ENCODE measurements at regions not wholly inside any gene's neighbourhood (a gene's known extent, or its start where the extent isn't known, plus 50 kb on each side); places are given as distances from the start of the nearest gene placed in this dataset.

- no peak overlapping the region for H3K4me3 ChIP-seq (ENCODE audit: low read depth, low read length)
- no peak for DNase-seq (ENCODE audit: low read depth)
- TF ChIP-seq, protein P1, sequence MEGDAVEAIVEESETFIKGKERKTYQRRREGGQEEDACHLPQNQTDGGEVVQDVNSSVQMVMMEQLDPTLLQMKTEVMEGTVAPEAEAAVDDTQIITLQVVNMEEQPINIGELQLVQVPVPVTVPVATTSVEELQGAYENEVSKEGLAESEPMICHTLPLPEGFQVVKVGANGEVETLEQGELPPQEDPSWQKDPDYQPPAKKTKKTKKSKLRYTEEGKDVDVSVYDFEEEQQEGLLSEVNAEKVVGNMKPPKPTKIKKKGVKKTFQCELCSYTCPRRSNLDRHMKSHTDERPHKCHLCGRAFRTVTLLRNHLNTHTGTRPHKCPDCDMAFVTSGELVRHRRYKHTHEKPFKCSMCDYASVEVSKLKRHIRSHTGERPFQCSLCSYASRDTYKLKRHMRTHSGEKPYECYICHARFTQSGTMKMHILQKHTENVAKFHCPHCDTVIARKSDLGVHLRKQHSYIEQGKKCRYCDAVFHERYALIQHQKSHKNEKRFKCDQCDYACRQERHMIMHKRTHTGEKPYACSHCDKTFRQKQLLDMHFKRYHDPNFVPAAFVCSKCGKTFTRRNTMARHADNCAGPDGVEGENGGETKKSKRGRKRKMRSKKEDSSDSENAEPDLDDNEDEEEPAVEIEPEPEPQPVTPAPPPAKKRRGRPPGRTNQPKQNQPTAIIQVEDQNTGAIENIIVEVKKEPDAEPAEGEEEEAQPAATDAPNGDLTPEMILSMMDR (IDR thresholded peaks at IDR 0.05; ENCODE audit: control insufficient read depth, extremely low read depth, insufficient read depth): no peak
Measured at GRCh38 chr6:92132957-92133356, 1286.4 kb downstream of the EPHA7 start.

DNA sequence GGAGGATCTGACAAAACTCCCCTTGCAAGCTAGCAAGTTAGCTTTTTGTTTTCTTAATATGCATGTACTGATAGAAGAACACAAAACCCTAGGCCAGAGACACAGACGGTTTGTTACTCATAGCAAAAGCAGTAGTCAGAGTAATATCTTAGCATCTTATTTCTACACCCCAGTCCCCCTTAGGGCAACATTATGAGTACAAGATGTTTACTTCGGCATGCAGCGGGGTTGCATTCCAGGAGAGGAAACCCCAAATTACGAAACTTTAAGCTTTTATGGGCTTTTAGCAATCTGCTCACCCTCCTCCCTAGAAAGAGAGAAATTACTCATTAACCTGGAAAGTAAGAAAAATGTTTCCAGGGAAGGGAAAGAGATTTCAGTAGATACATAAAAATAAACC lies 1286.9 kb downstream of the EPHA7 start:
- TF ChIP-seq, protein P1 (IDR thresholded peaks at IDR 0.05; ENCODE audit: control insufficient read depth, extremely low read depth, insufficient read depth): no peak
- no peak overlapping the region for H3K4me3 ChIP-seq (ENCODE audit: low read depth, low read length)
- DNase-seq (ENCODE audit: low read depth): no peak

- TF ChIP-seq, protein P1 (IDR thresholded peaks at IDR 0.05; ENCODE audit: control insufficient read depth, extremely low read depth, insufficient read depth): no peak
- H3K4me3 ChIP-seq (ENCODE audit: low read depth, low read length): no peak overlapping the region
- no peak for DNase-seq (ENCODE audit: low read depth)
Measured at GRCh38 chr6:92130944-92131343, 1288.4 kb downstream of the EPHA7 start.

DNA sequence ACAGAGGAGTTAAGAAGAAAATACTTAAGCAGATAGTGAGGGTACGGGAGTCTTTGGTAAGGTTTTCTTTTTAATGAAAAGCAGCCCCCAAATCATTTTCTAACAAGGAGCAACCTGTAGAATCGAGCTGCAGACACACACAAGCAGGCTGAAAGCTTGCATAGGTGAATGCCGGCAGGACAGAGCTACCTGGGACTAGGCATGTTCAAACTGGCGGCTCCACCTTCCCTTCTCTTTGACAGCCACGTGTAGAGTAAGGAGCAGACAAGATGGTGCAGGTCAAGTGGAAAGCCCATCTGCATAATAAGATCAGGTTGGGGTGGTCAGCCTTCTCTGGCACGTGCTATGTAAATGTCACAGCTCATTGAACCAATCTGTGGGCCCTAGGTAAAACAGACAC lies 1292.4 kb downstream of the EPHA7 start:
- TF ChIP-seq, protein P1 (IDR thresholded peaks at IDR 0.05; ENCODE audit: control insufficient read depth, extremely low read depth, insufficient read depth): no peak
- DNase-seq (ENCODE audit: low read depth): no peak
- no peak overlapping the region for H3K4me3 ChIP-seq (ENCODE audit: low read depth, low read length)

DNA sequence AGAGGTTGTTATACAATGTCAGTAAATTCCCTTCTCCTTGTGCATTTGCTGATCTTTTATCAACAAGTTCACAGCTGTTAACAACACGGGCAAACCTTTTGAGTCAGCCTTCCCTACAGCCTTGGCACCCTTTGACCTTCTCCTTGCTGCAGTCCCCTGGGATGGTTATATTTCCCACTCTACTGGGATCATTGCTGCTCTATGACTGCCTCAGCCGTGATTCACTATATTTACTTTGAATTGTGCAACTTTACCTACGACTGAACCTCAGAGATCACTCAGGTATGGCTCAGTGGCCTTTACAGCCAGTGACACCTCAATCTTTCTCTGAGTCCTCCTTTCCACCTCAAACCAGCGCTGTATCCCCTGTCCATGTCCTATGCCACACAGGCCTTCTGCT lies 1293.3 kb downstream of the EPHA7 start:
- TF ChIP-seq, protein P1 (IDR thresholded peaks at IDR 0.05; ENCODE audit: control insufficient read depth, extremely low read depth, insufficient read depth): no peak
- no peak for DNase-seq (ENCODE audit: low read depth)
- H3K4me3 ChIP-seq (ENCODE audit: low read depth, low read length): no peak overlapping the region

DNA sequence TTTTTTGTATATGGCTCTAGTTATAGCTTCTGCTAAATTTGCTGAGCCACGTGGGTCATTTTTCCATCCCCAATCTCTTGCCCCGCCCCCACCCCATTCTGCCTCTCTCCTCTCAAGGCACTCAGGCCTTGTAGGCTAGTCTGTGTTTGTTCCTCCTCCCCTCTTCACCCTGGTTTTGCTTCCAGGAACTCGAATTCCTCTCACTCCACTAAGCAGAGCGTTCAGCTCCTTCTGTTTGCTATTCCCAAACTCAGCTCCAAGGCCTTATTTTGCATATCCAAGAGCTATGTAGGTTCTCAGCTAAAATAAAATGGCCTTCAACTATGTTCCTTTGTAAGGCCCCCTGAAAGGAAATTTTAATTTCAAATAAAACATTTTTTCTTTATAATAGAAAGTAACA lies 1293.7 kb downstream of the EPHA7 start:
- no peak for DNase-seq (ENCODE audit: low read depth)
- TF ChIP-seq, protein P1 (IDR thresholded peaks at IDR 0.05; ENCODE audit: control insufficient read depth, extremely low read depth, insufficient read depth): no peak
- no peak overlapping the region for H3K4me3 ChIP-seq (ENCODE audit: low read depth, low read length)

- H3K4me3 ChIP-seq (ENCODE audit: low read depth, low read length): no peak overlapping the region
- no peak for DNase-seq (ENCODE audit: low read depth)
- TF ChIP-seq, protein P1 (IDR thresholded peaks at IDR 0.05; ENCODE audit: control insufficient read depth, extremely low read depth, insufficient read depth): no peak
Measured at GRCh38 chr6:92124200-92124651, 1295.1 kb downstream of the EPHA7 start.
